Gastroesophageal sphincter (tissue), 4 donors: ENCODE measurements at regions not wholly inside any gene's neighbourhood (a gene's known extent, or its start where the extent isn't known, plus 50 kb on each side); places are given as distances from the start of the nearest gene placed in this dataset.

ENCODE experiments used
- ATAC-seq: fragments of 150-250 bp; one replicate; pipeline ENCODE4 v1.9.1; 2016; ENCODE audit warnings: mild to moderate bottlenecking, moderate library complexity
- H3K27ac ChIP-seq, 4 donors: fragments of 200-600 bp; sonication (generic) in 3 of 4; 1 replicate in 3 of 4; 2 replicates in 1 of 4; pipeline ENCODE4 v1.5.1; 2016 to 2019
- H3K27me3 ChIP-seq: fragments of 200-600 bp; sonication (generic); one replicate; pipeline ENCODE4 v1.5.1; 2019
- H3K36me3 ChIP-seq, 2 donors: fragments of 200-600 bp; sonication (generic); one replicate each; pipeline ENCODE4 v1.5.1; 2019; ENCODE audit warnings: control low read depth in 1 of 2
- H3K4me1 ChIP-seq, 3 donors: fragments of 200-600 bp; sonication (generic); 1 replicate in 2 of 3; 2 replicates in 1 of 3; pipeline ENCODE4 v1.5.1; 2016 to 2019; ENCODE audit warnings: control low read depth in 2 of 3
- H3K4me3 ChIP-seq, 2 donors: fragments of 200-600 bp; sonication (generic); one replicate each; pipeline ENCODE4 v1.5.1; 2019; ENCODE audit warnings: mild to moderate bottlenecking in 1 of 2, moderate library complexity in 1 of 2
- H3K9me3 ChIP-seq, 3 donors: fragments of 200-600 bp; sonication (generic); one replicate each; pipeline ENCODE4 v1.5.1; 2017 to 2019; ENCODE audit warnings: control low read depth in 2 of 3
- EP300 ChIP-seq: sonication (generic); formaldehyde crosslinking; IDR thresholded peaks from one replicate; pipeline ENCODE4 v1.6.1; 2017; ENCODE audit warnings: antibody characterized with exemption, mild to moderate bottlenecking
- POLR2A ChIP-seq, 2 donors: fragments of 450-650 bp; IDR thresholded peaks; one replicate each; pipeline ENCODE4 v1.6.1; 2017; ENCODE audit warnings: antibody characterized with exemption in 2 of 2, mild to moderate bottlenecking in 2 of 2, moderate library complexity in 1 of 2
- POLR2AphosphoS5 ChIP-seq: sonication (generic); formaldehyde crosslinking; IDR thresholded peaks from one replicate; pipeline ENCODE4 v1.6.1; 2017; ENCODE audit warnings: antibody characterized with exemption
- WGBS, 2 donors: methylation state at CpG; one replicate each; pipeline ENCODE4 v1.1.5; 2018; ENCODE audit warnings: low coverage in 1 of 2; 5-methylcytosine and 5-hydroxymethylcytosine counted together
- TF ChIP-seq, protein P1 (sequence below), 4 experiments: fragments of 200-600 bp in 2 of 4; fragments of 450-650 bp in 2 of 4; sonication (generic) in 1 of 4; IDR thresholded peaks; one replicate each; pipeline ENCODE4 v1.5.1; 2017 to 2019; ENCODE audit warnings: antibody characterized with exemption in 4 of 4, mild to moderate bottlenecking in 2 of 4, moderate library complexity in 2 of 4

DNA sequence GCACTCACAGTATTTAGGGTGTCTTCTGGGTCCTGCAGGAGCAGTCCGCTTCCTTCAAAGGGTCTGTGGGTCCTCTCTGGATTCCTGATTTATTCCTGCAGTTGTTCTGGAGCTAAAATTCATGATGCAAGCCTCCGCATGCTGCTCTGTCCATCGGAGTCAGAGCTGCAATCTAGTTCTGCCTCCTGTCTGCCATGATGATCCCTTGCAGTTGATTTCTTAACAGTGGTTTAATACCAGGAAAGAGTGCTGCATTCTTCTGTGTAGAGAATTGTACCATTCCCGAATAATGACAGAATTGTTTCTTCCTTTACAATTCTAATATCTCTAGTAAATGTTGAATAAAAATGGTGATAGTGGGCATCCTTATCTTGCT is 72.0 kb upstream of the B3GAT2 start:
- WGBS, 2 donors = 88% methylated on average over 4 of the region's 4 CpGs; no CpG with 5 or more reads in 1 of the 2 donors
- Histone ChIP-seq H3K36me3 (no peaks in the 10 kb centered on the region), H3K27ac (no peak overlapping the region), H3K4me3 (no peak overlapping the region), H3K4me1 (no peaks in the 10 kb centered on the region), H3K9me3 (no peaks in the 10 kb centered on the region), H3K27me3 (no peaks in the 10 kb centered on the region)
- TF ChIP-seq, protein P1, sequence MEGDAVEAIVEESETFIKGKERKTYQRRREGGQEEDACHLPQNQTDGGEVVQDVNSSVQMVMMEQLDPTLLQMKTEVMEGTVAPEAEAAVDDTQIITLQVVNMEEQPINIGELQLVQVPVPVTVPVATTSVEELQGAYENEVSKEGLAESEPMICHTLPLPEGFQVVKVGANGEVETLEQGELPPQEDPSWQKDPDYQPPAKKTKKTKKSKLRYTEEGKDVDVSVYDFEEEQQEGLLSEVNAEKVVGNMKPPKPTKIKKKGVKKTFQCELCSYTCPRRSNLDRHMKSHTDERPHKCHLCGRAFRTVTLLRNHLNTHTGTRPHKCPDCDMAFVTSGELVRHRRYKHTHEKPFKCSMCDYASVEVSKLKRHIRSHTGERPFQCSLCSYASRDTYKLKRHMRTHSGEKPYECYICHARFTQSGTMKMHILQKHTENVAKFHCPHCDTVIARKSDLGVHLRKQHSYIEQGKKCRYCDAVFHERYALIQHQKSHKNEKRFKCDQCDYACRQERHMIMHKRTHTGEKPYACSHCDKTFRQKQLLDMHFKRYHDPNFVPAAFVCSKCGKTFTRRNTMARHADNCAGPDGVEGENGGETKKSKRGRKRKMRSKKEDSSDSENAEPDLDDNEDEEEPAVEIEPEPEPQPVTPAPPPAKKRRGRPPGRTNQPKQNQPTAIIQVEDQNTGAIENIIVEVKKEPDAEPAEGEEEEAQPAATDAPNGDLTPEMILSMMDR (IDR thresholded peaks at IDR 0.05) = no peak
- TF ChIP-seq POLR2A (IDR thresholded peaks at IDR 0.05) = no peak
- TF ChIP-seq POLR2AphosphoS5 = no peak
- no peak for TF ChIP-seq EP300
- ATAC-seq = no peak

DNA sequence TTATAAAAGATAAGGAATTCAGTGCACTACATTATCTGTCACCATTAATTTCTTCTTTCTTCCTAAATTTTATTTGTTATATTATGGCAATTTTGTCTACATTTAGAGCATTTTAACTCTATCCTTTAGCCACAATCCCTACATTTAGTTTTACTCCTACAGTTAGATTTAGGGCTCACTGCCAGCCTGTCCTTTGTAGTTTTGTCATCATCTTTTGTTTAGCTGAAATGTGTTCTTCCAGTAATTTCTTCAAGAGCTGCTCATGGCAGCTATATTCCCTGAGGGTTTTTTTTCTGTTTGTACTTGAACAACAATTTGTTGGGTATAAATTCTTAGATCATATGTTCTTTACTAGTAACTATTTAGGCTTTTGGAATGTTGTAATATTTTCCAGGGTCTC is 72.7 kb upstream of the B3GAT2 start:
- no peak overlapping the region for H3K4me3 ChIP-seq
- no peaks in the 10 kb centered on the region for H3K36me3 ChIP-seq
- TF ChIP-seq POLR2A (IDR thresholded peaks at IDR 0.05) (no peak), EP300 (no peak), POLR2AphosphoS5 (no peak)
- TF ChIP-seq, protein P1 (IDR thresholded peaks at IDR 0.05) = no peak
- H3K27me3 ChIP-seq = no peaks in the 10 kb centered on the region
- no peaks in the 10 kb centered on the region for H3K9me3 ChIP-seq
- H3K4me1 ChIP-seq = no peaks in the 10 kb centered on the region
- H3K27ac ChIP-seq = no peak overlapping the region
- ATAC-seq = no peak

DNA sequence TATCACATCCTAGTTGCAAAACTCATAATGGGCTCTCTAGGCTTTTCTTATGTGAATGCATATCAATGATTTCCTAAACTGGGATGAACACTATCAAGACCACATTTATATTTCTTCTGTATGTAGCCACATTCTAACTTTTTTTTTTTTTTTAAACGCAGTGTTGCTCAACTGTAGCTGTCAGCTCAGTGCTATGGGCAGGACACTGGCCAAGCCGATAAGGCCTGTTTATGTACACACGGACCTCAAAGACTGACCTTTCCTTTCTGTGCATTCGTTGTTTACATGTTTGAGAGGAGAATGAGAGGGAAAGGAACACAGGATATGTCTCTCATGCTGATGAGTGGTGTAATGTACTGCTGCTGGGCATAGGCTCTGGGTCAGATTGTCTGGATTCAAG is 75.1 kb upstream of the B3GAT2 start:
- no peaks in the 10 kb centered on the region for H3K9me3 ChIP-seq
- no peak for TF ChIP-seq EP300
- TF ChIP-seq POLR2AphosphoS5 = no peak
- TF ChIP-seq, protein P1 (IDR thresholded peaks at IDR 0.05) = no peak
- TF ChIP-seq POLR2A (IDR thresholded peaks at IDR 0.05) = no peak
- no peak overlapping the region for H3K4me3 ChIP-seq
- H3K4me1 ChIP-seq = no peaks in the 10 kb centered on the region
- 18 to 20% methylated on average over 1 to 4 of the region's 4 CpGs for WGBS, 2 donors
- H3K36me3 ChIP-seq = no peaks in the 10 kb centered on the region
- H3K27ac ChIP-seq = no peak overlapping the region
- no peak for ATAC-seq
- H3K27me3 ChIP-seq = no peaks in the 10 kb centered on the region

DNA sequence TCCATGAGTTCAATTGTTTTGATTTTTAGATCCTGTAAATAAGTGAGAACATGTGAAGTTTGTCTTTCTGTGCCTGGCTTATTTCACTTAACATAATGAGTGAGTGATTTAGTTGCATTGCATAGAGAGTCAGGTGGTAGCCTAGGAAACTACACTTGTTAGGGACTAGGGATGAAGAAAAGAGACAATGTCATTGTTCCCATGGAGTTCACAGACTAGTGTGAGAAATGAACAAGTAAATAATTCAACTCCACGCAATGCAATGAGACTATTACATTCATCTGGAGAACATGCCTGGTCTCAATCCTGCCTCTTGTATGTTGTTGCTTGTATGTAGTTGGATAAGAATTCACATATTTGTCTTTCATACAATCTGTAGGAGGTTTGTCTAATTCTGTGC is 76.3 kb upstream of the B3GAT2 start:
- no peaks in the 10 kb centered on the region for H3K9me3 ChIP-seq
- no peaks in the 10 kb centered on the region for H3K36me3 ChIP-seq
- 89 to 100% methylated on average over 1 of the region's 1 CpG for WGBS, 2 donors
- H3K4me3 ChIP-seq = no peak overlapping the region
- H3K27ac ChIP-seq = no peak overlapping the region
- no peak for ATAC-seq
- H3K4me1 ChIP-seq = no peaks in the 10 kb centered on the region
- TF ChIP-seq POLR2AphosphoS5 (no peak), POLR2A (IDR thresholded peaks at IDR 0.05) (no peak), EP300 (no peak)
- TF ChIP-seq, protein P1 (IDR thresholded peaks at IDR 0.05) = no peak
- H3K27me3 ChIP-seq = no peaks in the 10 kb centered on the region

DNA sequence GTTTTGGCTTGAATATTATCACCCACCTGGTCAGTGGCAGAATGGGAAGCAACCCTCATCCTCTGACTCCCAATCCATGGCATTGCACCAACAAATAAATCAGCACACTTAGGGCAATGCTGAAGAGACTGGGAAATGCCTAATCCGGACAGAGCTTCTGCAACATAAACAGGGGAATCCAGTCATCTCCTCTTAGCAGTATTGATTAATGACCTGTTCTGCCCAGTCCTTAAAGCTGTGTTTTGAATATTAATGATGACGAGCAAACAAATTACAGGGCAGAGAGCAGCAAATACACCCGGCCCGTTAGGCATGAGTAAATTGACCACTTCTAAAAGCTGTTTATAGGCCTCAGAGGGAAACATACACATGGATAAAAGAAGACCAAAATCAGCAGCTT is 77.0 kb upstream of the B3GAT2 start:
- WGBS, 2 donors = 33 to 45% methylated on average over 4 of the region's 4 CpGs
- Histone ChIP-seq H3K4me3 (no peak overlapping the region), H3K36me3 (no peaks in the 10 kb centered on the region)

More for the DNA sequence above, 77.0 kb upstream of the B3GAT2 start:
- no peak for TF ChIP-seq POLR2AphosphoS5
- TF ChIP-seq, protein P1 (IDR thresholded peaks at IDR 0.05) = no peak
- no peak for TF ChIP-seq POLR2A (IDR thresholded peaks at IDR 0.05)
- TF ChIP-seq EP300 = no peak
- Histone ChIP-seq H3K9me3 (no peaks in the 10 kb centered on the region), H3K27me3 (no peaks in the 10 kb centered on the region), H3K27ac (no peak overlapping the region), H3K4me1 (no peaks in the 10 kb centered on the region)
- no peak for ATAC-seq
